Fibroblast of lung (primary cell): ENCODE measurements at regions not wholly inside any gene's neighbourhood (a gene's known extent, or its start where the extent isn't known, plus 50 kb on each side); places are given as distances from the start of the nearest gene placed in this dataset.

Experiments used
- CTCF ChIP-seq, 2 donors: IDR thresholded peaks in 1 of 2; conservative IDR thresholded peaks in 1 of 2; 1 replicate in 1 of 2; 2 replicates in 1 of 2; pipeline ENCODE4 v1.5.1; 2011 to 2012; ENCODE audit warnings: low read length in 2 of 2, control low read depth in 1 of 2, inconsistent platforms in 1 of 2, low read depth in 1 of 2, mild to moderate bottlenecking in 1 of 2
- EZH2 ChIP-seq: IDR thresholded peaks from 2 replicates; pipeline ENCODE4 v1.5.1; 2012; ENCODE audit warnings: low read length, control low read depth, mild to moderate bottlenecking; ENCODE audit errors: missing control alignments

GRCh38 chr13:80850771-80851170 lies 509.8 kb upstream of the SPRY2 start:
- no peak for TF ChIP-seq CTCF (conservative IDR thresholded peaks at IDR 0.05 in 1 of 2, IDR thresholded peaks at IDR 0.05 in 1 of 2; ENCODE audit: low read depth in 1 of 2, low read length in 2 of 2)
- TF ChIP-seq EZH2, result no peak
